ENCODE measurements at regions not wholly inside any gene's neighbourhood (a gene's known extent, or its start where the extent isn't known, plus 50 kb on each side); places are given as distances from the start of the nearest gene placed in this dataset.

DNA sequence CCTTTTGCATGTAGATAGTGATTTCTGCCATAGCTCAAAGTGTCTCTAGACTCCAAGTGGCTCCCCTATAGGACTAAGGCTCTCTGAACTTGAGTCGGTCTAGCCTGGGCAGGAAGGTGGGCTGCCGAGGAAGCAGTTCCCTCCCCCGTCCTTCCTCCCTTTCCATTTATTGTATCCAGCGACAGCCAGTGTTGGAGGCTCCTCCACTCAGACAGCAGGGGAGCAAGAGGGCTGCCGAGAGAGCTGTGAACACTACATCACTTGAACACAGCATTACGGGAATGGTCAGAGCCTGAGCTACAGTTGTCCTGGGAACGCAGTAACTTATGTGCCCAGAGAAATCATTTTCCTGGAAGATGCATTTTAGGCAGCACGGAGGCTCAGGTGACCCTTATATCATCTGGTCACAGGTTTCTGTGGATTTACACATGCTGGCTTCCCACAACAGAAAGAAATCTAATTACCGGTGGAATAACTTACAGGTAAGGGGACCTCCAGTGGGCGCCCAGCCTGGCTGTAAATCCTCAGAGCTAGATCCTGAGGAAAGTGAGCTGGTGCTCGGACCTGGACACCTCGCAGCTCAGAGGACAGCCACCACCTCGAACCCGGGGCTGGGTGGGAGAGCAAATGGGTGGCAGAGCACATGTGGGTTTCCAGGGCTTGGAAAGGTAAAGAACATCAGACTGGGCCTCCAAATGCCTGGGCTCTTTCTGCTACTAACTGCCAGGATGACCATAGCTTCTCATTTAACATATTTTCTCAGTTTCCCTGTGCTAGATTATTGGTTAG, 197.1 kb downstream of the UACA start:
- ChIA-PET CTCF (ENCODE audit: low intra/inter-chr PET ratio) (no interaction called here), POLR2A (no interaction called here)
- Histone ChIP-seq H3K36me3 (ENCODE audit: control insufficient read depth, insufficient read depth, low read length) (no peaks in the 10 kb centered on the region), H3K9ac (ENCODE audit: insufficient read depth in 1 of 2, low read depth in 2 of 2, low read length in 2 of 2) (no peak overlapping the region), H2AFZ (ENCODE audit: low read depth, low read length) (no peak overlapping the region), H3K4me3 (no peak overlapping the region), H3K9me3 (replicated peaks; ENCODE audit: control insufficient read depth, insufficient read depth, low read depth, low read length) (no peaks in the 10 kb centered on the region), H3K79me2 (ENCODE audit: control insufficient read depth, insufficient read depth, low read length) (no peaks in the 10 kb centered on the region), H3K9me1 (ENCODE audit: control insufficient read depth, insufficient read depth, low read length) (no peaks in the 10 kb centered on the region), H3K4me1 (replicated peaks in 1 of 2; ENCODE audit: control insufficient read depth in 2 of 2, insufficient read depth in 2 of 2, low read length in 2 of 2) (no peaks in the 10 kb centered on the region), H3K27ac (ENCODE audit: extremely low read depth, low read depth, low read length) (no peak overlapping the region), H3K27me3 (ENCODE audit: control insufficient read depth in 2 of 2, insufficient read depth in 2 of 2, low read length in 2 of 2) (peaks cover 0 to 33% of the 10 kb centered on the region in 2 experiments; a peak in 3 of 5 replicates), H3K4me2 (ENCODE audit: insufficient read depth, low read length) (no peak overlapping the region), H4K20me1 (replicated peaks; ENCODE audit: control insufficient read depth, insufficient read depth, low read length) (no peaks in the 10 kb centered on the region; the same call in 1 of the 2 replicates)
- FAIRE-seq (no peak), ATAC-seq (no peak), DNase-seq (ENCODE audit: extremely low read depth in 1 of 4, low spot score in 3 of 4) (no peak)
- WGBS (ENCODE audit: insufficient coverage, low coverage, missing lambda C conversion rate): 2% methylated on average over 14 of the region's 14 CpGs
- intact Hi-C loops (cut with micrococcal nuclease) (no loop called here), in situ Hi-C loops (cut with MboI) (no loop called here)
- BruUV-seq (replicated peaks): no TSS peak
- TF ChIP-seq TCF7L2 (IDR thresholded peaks at IDR 0.05; ENCODE audit: low read depth, low read length): no peak
- TF ChIP-seq, protein P1, sequence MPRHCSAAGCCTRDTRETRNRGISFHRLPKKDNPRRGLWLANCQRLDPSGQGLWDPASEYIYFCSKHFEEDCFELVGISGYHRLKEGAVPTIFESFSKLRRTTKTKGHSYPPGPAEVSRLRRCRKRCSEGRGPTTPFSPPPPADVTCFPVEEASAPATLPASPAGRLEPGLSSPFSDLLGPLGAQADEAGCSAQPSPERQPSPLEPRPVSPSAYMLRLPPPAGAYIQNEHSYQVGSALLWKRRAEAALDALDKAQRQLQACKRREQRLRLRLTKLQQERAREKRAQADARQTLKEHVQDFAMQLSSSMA (CRISPR knock-in tag; IDR thresholded peaks at IDR 0.05): no peak
- TF ChIP-seq, protein P2, sequence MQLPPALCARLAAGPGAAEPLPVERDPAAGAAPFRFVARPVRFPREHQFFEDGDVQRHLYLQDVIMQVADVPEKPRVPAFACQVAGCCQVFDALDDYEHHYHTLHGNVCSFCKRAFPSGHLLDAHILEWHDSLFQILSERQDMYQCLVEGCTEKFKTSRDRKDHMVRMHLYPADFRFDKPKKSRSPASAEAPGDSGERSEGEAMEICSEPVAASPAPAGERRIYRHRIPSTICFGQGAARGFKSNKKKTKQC (CRISPR knock-in tag; IDR thresholded peaks at IDR 0.05): no peak
- TF ChIP-seq, protein P3, sequence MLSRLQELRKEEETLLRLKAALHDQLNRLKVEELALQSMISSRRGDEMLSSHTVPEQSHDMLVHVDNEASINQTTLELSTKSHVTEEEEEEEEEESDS (CRISPR knock-in tag; IDR thresholded peaks at IDR 0.05): no peak
- no peak for TF ChIP-seq CTBP1 (IDR thresholded peaks at IDR 0.05; ENCODE audit: borderline replicate concordance)
- no peak for TF ChIP-seq SIX5 (IDR thresholded peaks at IDR 0.05; ENCODE audit: borderline replicate concordance in 1 of 2, insufficient read depth in 1 of 2, low read depth in 1 of 2, low read length in 2 of 2)
- TF ChIP-seq ZNF175 (CRISPR knock-in tag; IDR thresholded peaks at IDR 0.05; ENCODE audit: low read depth): no peak
- no peak for TF ChIP-seq BRD9 (IDR thresholded peaks at IDR 0.05; ENCODE audit: low read depth, partially characterized antibody)
- TF ChIP-seq RHOXF2B (CRISPR knock-in tag; conservative IDR thresholded peaks at IDR 0.05): no peak
- no peak for TF ChIP-seq SMAD4 (CRISPR knock-in tag; conservative IDR thresholded peaks at IDR 0.05)
- TF ChIP-seq, protein P4, sequence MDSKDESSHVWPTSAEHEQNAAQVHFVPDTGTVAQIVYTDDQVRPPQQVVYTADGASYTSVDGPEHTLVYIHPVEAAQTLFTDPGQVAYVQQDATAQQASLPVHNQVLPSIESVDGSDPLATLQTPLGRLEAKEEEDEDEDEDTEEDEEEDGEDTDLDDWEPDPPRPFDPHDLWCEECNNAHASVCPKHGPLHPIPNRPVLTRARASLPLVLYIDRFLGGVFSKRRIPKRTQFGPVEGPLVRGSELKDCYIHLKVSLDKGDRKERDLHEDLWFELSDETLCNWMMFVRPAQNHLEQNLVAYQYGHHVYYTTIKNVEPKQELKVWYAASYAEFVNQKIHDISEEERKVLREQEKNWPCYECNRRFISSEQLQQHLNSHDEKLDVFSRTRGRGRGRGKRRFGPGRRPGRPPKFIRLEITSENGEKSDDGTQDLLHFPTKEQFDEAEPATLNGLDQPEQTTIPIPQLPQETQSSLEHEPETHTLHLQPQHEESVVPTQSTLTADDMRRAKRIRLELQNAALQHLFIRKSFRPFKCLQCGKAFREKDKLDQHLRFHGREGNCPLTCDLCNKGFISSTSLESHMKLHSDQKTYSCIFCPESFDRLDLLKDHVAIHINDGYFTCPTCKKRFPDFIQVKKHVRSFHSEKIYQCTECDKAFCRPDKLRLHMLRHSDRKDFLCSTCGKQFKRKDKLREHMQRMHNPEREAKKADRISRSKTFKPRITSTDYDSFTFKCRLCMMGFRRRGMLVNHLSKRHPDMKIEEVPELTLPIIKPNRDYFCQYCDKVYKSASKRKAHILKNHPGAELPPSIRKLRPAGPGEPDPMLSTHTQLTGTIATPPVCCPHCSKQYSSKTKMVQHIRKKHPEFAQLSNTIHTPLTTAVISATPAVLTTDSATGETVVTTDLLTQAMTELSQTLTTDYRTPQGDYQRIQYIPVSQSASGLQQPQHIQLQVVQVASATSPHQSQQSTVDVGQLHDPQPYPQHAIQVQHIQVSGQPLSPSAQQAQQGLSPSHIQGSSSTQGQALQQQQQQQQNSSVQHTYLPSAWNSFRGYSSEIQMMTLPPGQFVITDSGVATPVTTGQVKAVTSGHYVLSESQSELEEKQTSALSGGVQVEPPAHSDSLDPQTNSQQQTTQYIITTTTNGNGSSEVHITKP (IDR thresholded peaks at IDR 0.05; ENCODE audit: partially characterized antibody): no peak
- no peak for TF ChIP-seq TAF7 (tag; IDR thresholded peaks at IDR 0.05)
- TF ChIP-seq ZNF695 (CRISPR knock-in tag; IDR thresholded peaks at IDR 0.05): no peak
- TF ChIP-seq, protein P5, sequence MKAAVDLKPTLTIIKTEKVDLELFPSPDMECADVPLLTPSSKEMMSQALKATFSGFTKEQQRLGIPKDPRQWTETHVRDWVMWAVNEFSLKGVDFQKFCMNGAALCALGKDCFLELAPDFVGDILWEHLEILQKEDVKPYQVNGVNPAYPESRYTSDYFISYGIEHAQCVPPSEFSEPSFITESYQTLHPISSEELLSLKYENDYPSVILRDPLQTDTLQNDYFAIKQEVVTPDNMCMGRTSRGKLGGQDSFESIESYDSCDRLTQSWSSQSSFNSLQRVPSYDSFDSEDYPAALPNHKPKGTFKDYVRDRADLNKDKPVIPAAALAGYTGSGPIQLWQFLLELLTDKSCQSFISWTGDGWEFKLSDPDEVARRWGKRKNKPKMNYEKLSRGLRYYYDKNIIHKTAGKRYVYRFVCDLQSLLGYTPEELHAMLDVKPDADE (conservative IDR thresholded peaks at IDR 0.05; ENCODE audit: control insufficient read depth, low read depth, low read length): no peak
- no peak for TF ChIP-seq LEF1 (IDR thresholded peaks at IDR 0.05)
- no peak for TF ChIP-seq ZNF324 (CRISPR knock-in tag; IDR thresholded peaks at IDR 0.05)
- TF ChIP-seq HNRNPL (IDR thresholded peaks at IDR 0.05; ENCODE audit: low read depth, low read length): no peak
